Dermis blood vessel endothelial cell (primary cell): ENCODE measurements at regions not wholly inside any gene's neighbourhood (a gene's known extent, or its start where the extent isn't known, plus 50 kb on each side); places are given as distances from the start of the nearest gene placed in this dataset.
"Not testable (repeated sequence)": the region's sequence is repeated elsewhere in the genome, so short reads cannot be mapped to it uniquely, and the experiment has no call there.

ENCODE experiments used
- DNase-seq: peaks from one replicate; pipeline ENCODE4 v3.0.0; 2010

DNA sequence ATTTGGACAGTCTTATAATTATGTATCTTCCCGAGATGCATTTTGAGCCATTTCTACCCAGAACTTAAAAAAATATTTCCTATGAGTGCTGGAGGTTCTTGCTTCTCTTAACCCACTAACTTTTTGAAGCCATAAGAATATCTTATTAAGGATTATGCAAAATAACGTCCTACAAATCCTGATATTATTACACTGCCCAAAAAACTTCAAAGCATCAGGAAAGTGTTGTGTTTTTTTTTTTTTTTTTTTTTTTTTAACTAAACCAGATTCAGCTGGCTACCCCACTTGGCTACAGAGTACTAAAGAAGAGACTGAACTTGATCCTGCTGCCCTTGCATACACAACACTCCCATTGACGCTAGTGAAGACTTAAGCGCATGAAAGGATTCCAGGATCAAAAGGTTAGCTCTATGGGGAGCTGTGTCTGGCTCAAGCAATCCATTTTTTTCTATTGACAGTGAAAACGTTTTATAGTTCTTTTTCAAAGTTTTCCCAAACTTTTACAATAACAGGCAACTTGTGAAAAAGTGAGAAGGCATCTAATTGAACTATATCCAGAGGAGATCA lies 141.4 kb downstream of the KCNRG start:
- no peak for DNase-seq

DNA sequence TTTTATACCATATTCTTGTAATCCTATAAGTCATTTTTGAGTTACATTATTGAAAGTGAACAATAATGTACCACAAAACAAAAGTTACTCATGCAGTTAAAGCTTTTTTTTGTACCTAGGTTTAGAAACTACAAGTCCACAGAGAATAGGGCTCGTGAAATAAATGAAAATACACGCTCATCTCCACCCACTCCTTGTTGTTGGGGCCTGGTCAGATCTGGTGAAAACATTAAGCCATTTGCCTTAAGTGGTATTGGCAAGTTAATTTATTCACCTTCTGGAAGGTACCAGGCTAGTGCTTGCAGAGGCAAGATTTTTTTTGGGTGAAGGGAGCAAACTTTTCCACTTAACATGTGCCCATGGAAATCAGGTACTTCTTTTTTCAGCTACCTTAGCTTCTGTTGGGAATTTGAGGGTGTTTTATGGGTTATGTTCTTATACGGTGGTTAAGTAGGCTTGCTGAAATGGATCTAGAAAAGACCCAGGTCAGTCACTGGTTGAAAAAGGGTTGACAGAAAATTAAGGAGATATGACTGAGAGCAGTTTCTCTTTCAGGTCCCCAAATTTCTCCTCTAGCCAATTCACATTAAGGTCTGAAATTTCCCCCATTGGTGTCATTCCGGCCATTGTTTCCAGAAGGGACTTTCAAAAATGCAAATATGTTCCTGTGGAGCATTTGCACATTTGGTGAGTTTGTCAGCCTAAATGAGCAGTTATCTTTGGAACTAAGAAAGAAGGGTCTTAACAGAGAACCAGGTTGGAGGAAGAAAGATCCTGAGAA lies 143.3 kb downstream of the KCNRG start:
- DNase-seq = no peak

GRCh38 chr13:50159607-50160006 lies 144.4 kb downstream of the KCNRG start:
- peak; percentile 12 for DNase-seq

- no peak for DNase-seq
These were observed 145.8 kb downstream of the KCNRG start for GRCh38 chr13:50161052-50161451.

DNA sequence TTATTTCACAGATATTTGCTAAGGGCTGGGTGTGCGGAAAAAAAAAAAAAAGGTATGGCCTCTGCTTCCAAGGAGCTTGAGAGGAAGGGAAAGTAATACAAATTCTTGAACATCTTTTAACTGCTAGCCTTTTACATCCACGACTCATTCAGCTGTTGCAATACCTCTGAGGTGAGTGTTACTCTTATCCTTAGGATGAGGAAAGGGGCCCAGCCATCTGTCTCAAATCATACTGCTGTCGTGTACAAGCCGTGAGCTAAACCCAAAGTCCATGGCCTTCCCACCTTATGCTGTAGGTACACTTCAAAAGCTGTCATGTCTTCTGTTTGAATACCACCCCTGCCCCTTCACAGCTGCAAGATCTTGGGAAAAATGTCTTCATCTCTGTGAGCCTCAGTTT lies 146.8 kb downstream of the KCNRG start:
- no peak for DNase-seq

GRCh38 chr13:50162567-50162966 lies 147.3 kb downstream of the KCNRG start:
- no peak for DNase-seq

DNA sequence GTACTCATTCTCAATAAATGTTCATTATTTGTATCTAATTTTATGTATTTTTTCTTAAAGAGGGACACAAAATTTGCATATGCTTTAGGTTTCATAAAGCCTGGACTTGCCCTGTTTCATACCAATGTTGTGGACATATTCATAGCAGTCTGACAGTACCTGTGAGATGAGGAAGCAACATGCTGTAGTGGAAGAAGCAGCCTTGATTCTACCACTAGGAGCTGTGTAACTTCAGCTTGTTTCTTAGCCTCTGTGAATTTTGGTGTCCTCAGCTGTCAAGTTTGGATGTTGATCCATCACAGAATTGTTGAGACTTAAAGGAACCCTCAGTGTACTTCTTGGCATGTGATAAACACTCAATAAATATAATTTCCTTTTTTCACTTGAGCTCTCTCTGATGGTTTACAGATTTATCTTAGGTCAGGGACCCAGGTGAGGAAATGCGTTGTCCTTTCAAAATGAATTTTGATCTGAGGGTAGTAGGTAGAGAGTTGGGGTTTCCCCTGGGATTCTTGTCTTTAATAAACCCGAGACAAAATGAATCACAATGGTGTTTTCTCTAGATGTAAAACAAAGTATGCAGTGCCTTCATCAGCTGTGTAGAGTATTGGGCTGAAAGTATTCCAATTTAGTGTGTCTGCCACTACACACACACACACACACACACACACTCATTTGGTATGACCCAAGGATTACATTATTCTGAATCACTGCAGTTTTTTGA lies 152.1 kb downstream of the KCNRG start:
- no peak for DNase-seq

DNA sequence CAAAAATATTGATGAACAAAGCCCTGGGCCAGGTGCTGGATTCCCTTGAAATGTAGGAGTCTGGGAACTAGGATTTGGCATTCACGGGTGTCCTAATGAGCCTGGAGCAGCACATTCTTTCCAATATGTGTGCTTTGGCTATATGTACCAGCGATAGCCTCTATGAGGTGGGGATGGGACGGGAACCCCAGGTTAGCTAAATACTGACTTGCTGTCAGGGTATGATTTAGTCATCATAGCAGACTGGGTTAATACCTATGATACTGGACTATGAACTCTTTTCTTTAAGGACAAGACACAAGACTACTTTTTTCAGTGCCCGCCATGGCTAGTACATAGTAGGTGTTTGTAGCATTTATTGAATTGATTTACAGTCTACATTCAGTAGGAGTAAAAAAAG lies 152.7 kb downstream of the KCNRG start:
- no peak for DNase-seq

DNA sequence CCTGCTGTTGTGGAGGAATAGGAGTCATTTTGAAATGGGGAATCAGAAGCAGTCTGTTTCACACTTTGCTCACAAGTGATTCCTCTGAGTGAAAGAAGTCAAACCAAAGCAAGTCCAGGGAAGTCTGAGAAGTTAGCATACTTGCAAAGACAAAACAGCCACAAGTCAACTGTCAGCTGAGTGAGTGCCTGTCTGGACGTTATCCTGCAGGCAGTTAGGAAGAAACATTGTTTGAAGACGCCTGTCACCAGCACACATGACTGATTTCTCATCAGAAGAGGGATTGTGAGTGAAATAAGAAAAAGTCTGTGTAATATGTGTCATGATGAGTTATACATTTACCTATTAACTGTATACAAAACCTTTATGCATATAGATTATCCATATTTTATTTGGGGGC lies 153.5 kb downstream of the KCNRG start:
- no peak for DNase-seq

DNA sequence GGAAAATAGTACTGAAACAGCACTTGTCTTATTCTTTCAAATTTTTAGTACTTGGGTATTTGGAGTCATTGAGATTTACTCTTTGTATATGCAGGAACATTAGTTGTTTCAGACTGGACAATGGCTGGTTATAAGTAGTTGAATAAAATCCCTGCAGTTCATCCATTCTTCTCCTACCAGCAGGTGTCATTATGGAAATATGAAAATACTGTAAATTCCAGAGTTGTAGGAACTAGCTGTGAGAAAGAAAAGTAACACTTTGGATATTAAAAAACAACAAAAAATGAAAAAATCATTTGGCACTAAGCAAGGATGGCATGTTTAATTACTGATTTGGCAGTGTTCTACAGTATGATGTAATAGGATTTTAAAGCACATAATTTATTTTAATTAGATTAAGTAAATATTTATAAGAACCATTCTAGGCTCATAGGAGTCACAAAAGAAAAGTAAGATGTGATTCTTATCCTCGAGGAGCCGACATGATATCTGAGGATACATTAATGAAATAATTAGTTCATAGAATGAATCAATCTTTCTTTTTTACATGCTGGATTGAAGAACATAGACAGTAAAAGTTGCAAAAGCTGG lies 155.3 kb downstream of the KCNRG start:
- DNase-seq = peak; percentile 51

DNA sequence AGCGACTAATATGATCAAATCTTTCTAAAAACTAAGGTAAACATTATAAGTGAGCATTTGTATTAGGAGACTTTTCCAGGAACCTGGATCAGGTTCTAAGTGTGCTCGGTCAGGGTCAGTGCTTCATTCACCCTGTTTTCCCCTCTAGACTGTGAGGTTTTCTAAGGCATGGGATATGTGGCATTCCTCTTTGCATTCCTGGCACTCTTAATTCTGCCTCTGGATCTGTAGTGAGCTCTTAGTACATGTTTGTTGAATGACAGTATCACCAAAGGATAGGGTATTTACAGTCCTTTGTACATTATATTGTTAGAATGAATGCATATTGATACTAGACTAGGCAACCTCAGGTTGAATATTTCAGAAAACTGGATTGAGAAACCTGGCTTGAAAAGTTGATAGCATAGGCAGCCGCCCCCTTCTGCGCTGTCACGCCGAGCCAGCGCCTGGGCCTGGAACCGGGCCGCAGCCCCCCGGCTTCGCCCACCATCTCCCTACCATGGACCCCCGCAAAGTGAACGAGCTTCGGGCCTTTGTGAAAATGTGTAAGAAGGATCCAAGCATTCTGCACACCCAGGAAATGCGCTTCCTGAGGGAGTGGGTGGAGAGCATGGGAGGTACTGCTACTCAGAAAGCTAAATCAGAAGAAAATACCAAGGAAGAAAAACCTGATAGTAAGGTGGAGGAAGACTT lies 156.5 kb downstream of the KCNRG start:
- no peak for DNase-seq

GRCh38 chr13:50173045-50173444 lies 157.8 kb downstream of the KCNRG start:
- not testable (repeated sequence) for DNase-seq

- DNase-seq = no peak
These were observed 159.4 kb downstream of the KCNRG start for GRCh38 chr13:50174630-50175029.

GRCh38 chr13:50179977-50180376 lies 164.7 kb downstream of the KCNRG start:
- DNase-seq = no peak

DNA sequence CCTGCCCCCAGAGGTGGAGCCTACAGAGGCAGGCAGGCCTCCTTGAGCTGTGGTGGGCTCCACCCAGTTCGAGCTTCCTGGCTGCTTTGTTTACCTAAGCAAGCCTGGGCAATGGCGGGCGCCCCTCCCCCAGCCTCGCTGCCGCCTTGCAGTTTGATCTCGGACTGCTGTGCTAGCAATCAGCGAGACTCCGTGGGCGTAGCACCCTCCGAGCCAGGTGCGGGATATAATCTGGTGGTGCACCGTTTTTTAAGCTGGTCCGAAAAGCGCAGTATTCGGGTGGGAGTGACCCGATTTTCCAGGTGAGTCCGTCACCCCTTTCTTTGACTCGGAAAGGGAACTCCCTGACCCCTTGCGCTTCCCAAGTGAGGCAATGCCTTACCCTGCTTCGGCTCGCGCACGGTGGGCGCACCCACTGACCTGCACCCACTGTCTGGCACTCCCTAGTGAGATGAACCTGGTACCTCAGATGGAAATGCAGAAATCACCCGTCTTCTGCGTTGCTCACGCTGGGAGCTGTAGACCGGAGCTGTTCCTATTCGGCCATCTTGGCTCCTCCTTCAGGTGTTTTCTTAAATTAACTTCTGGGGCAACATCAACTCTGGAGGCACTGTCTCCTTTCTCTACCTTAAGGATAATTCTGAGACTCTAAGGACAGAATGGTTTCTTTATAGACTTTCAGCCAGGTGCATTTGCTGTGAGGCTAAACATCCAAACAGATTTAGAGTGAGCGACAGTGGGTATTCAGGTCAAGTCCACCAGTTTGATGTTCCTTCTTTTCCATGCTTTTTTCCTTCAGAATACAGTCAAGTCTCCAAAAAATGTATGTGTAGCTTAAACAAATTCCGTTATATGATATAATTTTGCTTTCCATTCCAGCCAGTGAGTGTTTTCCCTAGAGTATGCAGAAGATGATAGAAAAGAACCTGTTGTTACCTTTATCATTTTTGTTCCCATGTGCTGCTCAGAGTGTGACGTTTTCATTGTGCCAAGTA lies 170.8 kb downstream of the KCNRG start:
- DNase-seq = not testable (repeated sequence)

DNA sequence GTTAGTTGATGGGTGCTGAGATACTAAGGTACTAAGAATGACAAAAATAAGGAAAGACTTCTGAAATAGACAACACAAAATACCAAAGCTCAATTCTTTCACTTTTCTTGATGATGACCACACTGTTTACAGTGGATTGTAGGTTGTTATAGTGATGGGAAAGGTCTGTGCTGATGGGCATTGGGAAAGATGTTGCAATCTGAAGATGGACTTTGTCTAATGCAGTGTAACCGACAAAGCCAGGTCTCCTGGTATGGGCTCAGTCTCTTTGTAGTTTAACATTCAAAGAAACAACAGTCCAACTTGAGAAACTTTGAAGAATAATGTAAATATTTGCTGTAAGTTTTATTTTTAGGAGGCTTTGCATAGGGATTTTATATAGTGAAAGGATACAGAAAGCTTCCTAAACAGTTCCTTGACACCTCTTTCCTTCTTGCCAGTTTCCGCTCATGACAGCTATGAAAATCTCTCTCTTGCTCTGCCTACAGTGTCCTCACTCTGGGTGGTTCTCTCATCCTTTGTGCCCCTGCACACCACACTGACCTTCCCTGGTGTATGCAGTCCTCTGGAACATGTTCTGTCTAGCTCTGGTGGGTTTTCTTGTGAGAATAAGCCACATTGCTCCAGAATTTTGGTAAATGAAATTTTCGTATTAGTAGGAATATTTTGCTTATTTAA lies 172.2 kb downstream of the KCNRG start:
- no peak for DNase-seq

- no peak for DNase-seq
These were observed 173.5 kb downstream of the KCNRG start for GRCh38 chr13:50188696-50189095.

DNA sequence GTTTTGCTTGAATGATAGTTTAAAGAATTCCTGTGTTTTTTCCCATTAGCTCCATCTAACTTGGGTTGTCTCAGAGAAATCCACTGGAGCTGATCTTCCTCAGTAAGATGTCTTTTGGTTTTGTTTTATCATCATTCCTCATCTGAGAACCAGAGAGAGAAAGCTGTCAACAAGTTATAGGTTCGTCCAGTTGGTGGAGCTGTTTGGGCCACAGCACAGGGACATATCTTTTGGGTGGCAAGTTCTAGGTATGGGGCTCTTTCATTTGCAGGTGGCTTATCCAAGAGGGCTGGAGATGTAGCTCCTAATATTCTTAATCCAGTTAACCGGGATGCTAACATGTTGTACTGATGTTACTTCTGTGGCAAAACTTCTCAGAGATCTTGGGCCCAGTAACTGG lies 174.2 kb downstream of the KCNRG start:
- DNase-seq = no peak

- no peak for DNase-seq
These were observed 175.8 kb downstream of the KCNRG start for GRCh38 chr13:50191004-50191403.

- DNase-seq = no peak
These were observed 177.1 kb downstream of the KCNRG start for GRCh38 chr13:50192272-50192813.

GRCh38 chr13:50195045-50195444 lies 179.8 kb downstream of the KCNRG start:
- DNase-seq = no peak
